HUES6 (cell line): ENCODE measurements at regions not wholly inside any gene's neighbourhood (a gene's known extent, or its start where the extent isn't known, plus 50 kb on each side); places are given as distances from the start of the nearest gene placed in this dataset.

ENCODE experiments used
- H3K27ac ChIP-seq: 2 replicates; pipeline ENCODE4 v1.7.0; 2013; ENCODE audit warnings: low read depth, mild to moderate bottlenecking, low read length, inconsistent platforms
- H3K27me3 ChIP-seq: 2 replicates; pipeline ENCODE4 v1.6.1; 2013; ENCODE audit warnings: low read length; ENCODE audit not compliant: control insufficient read depth, insufficient read depth
- H3K36me3 ChIP-seq: 2 replicates; pipeline ENCODE4 v1.6.1; 2013; ENCODE audit warnings: low read length; ENCODE audit not compliant: control insufficient read depth, insufficient read depth
- H3K4me1 ChIP-seq: 2 replicates; pipeline ENCODE4 v1.6.1; 2013; ENCODE audit warnings: low read length; ENCODE audit not compliant: control insufficient read depth, insufficient read depth
- H3K4me3 ChIP-seq: 2 replicates; pipeline ENCODE4 v1.5.1; 2013; ENCODE audit warnings: low read depth, low read length
- H3K9ac ChIP-seq: one replicate; pipeline ENCODE4 v1.6.1; 2013; ENCODE audit warnings: mild to moderate bottlenecking, low read length
- H3K9me3 ChIP-seq: 2 replicates; pipeline ENCODE4 v1.6.1; 2013; ENCODE audit warnings: low read depth, low read length; ENCODE audit not compliant: control insufficient read depth, insufficient read depth

- Histone ChIP-seq H3K4me1 (no peaks in the 10 kb centered on the region), H3K27me3 (no peaks in the 10 kb centered on the region), H3K36me3 (no peaks in the 10 kb centered on the region), H3K4me3 (no peak overlapping the region), H3K9ac (no peak overlapping the region), H3K27ac (no peak overlapping the region), H3K9me3 (no peaks in the 10 kb centered on the region)
These were observed 180.6 kb upstream of the ZFP64 start for GRCh38 chr20:52372169-52372568.

GRCh38 chr20:52365688-52366087, 174.1 kb upstream of the ZFP64 start:
- no peaks in the 10 kb centered on the region for H3K27me3 ChIP-seq
- no peaks in the 10 kb centered on the region for H3K9me3 ChIP-seq
- H3K27ac ChIP-seq = no peak overlapping the region
- no peak overlapping the region for H3K9ac ChIP-seq
- no peaks in the 10 kb centered on the region for H3K4me1 ChIP-seq
- H3K36me3 ChIP-seq = no peaks in the 10 kb centered on the region
- no peak overlapping the region for H3K4me3 ChIP-seq

GRCh38 chr20:52364405-52364804, 172.8 kb upstream of the ZFP64 start:
- Histone ChIP-seq H3K36me3 (no peaks in the 10 kb centered on the region), H3K27me3 (no peaks in the 10 kb centered on the region), H3K4me3 (no peak overlapping the region), H3K9me3 (no peaks in the 10 kb centered on the region), H3K9ac (no peak overlapping the region), H3K27ac (no peak overlapping the region), H3K4me1 (no peaks in the 10 kb centered on the region)

- Histone ChIP-seq H3K27ac (no peak overlapping the region), H3K9me3 (no peaks in the 10 kb centered on the region), H3K36me3 (no peaks in the 10 kb centered on the region), H3K4me1 (no peaks in the 10 kb centered on the region), H3K4me3 (no peak overlapping the region), H3K9ac (no peak overlapping the region), H3K27me3 (no peaks in the 10 kb centered on the region)
These were observed 170.1 kb upstream of the ZFP64 start for GRCh38 chr20:52361650-52362049.

GRCh38 chr20:52349806-52350205, 158.2 kb upstream of the ZFP64 start:
- no peaks in the 10 kb centered on the region for H3K4me1 ChIP-seq

GRCh38 chr20:52348434-52348833, 156.9 kb upstream of the ZFP64 start:
- Histone ChIP-seq H3K27me3 (no peaks in the 10 kb centered on the region), H3K27ac (no peak overlapping the region), H3K4me1 (no peaks in the 10 kb centered on the region), H3K36me3 (no peaks in the 10 kb centered on the region), H3K9ac (no peak overlapping the region), H3K9me3 (no peaks in the 10 kb centered on the region), H3K4me3 (no peak overlapping the region)

More at GRCh38 chr20:52349806-52350205, 158.2 kb upstream of the ZFP64 start:
- H3K27ac ChIP-seq = no peak overlapping the region
- no peak overlapping the region for H3K9ac ChIP-seq
- H3K27me3 ChIP-seq = no peaks in the 10 kb centered on the region
- no peaks in the 10 kb centered on the region for H3K9me3 ChIP-seq
- H3K4me3 ChIP-seq = no peak overlapping the region
- no peaks in the 10 kb centered on the region for H3K36me3 ChIP-seq

- no peaks in the 10 kb centered on the region for H3K4me1 ChIP-seq
- no peaks in the 10 kb centered on the region for H3K9me3 ChIP-seq
- no peaks in the 10 kb centered on the region for H3K36me3 ChIP-seq
- no peak overlapping the region for H3K27ac ChIP-seq
- no peak overlapping the region for H3K9ac ChIP-seq
- no peak overlapping the region for H3K4me3 ChIP-seq
- H3K27me3 ChIP-seq = no peaks in the 10 kb centered on the region
These were observed 155.2 kb upstream of the ZFP64 start for GRCh38 chr20:52346797-52347196.

GRCh38 chr20:52342913-52343312, 151.3 kb upstream of the ZFP64 start:
- Histone ChIP-seq H3K4me1 (no peaks in the 10 kb centered on the region), H3K27me3 (no peaks in the 10 kb centered on the region), H3K36me3 (no peaks in the 10 kb centered on the region), H3K9me3 (0 out of 2 replicates have a peak, but pooled peaks cover 2% of the 10 kb centered on the region), H3K27ac (no peak overlapping the region), H3K9ac (no peak overlapping the region), H3K4me3 (no peak overlapping the region)

GRCh38 chr20:52340036-52340634, 148.6 kb upstream of the ZFP64 start:
- Histone ChIP-seq H3K27me3 (no peaks in the 10 kb centered on the region), H3K27ac (no peak overlapping the region), H3K4me1 (no peaks in the 10 kb centered on the region), H3K36me3 (no peaks in the 10 kb centered on the region), H3K4me3 (no peak overlapping the region), H3K9ac (no peak overlapping the region), H3K9me3 (0 out of 2 replicates have a peak, but pooled peaks cover 2% of the 10 kb centered on the region)

GRCh38 chr20:52332649-52333250, 141.2 kb upstream of the ZFP64 start:
- no peaks in the 10 kb centered on the region for H3K36me3 ChIP-seq
- peaks cover 6% of the 10 kb centered on the region for H3K27me3 ChIP-seq
- H3K9ac ChIP-seq = no peak overlapping the region
- H3K4me1 ChIP-seq = no peaks in the 10 kb centered on the region
- no peaks in the 10 kb centered on the region for H3K9me3 ChIP-seq
- H3K4me3 ChIP-seq = no peak overlapping the region
- H3K27ac ChIP-seq = no peak overlapping the region

- H3K9me3 ChIP-seq = no peaks in the 10 kb centered on the region
- H3K4me1 ChIP-seq = no peaks in the 10 kb centered on the region
- H3K9ac ChIP-seq = no peak overlapping the region
- peaks cover 6% of the 10 kb centered on the region for H3K27me3 ChIP-seq
- no peak overlapping the region for H3K27ac ChIP-seq
- no peak overlapping the region for H3K4me3 ChIP-seq
- H3K36me3 ChIP-seq = no peaks in the 10 kb centered on the region
These were observed 140.7 kb upstream of the ZFP64 start for GRCh38 chr20:52332230-52332629.
